ENCODE measurements at regions not wholly inside any gene's neighbourhood (a gene's known extent, or its start where the extent isn't known, plus 50 kb on each side); places are given as distances from the start of the nearest gene placed in this dataset.
A peak's percentile ranks its signal among the peaks of the same experiment; 100 is the strongest.
"Not testable (repeated sequence)": the region's sequence is repeated elsewhere in the genome, so short reads cannot be mapped to it uniquely, and the experiment has no call there.

DNA sequence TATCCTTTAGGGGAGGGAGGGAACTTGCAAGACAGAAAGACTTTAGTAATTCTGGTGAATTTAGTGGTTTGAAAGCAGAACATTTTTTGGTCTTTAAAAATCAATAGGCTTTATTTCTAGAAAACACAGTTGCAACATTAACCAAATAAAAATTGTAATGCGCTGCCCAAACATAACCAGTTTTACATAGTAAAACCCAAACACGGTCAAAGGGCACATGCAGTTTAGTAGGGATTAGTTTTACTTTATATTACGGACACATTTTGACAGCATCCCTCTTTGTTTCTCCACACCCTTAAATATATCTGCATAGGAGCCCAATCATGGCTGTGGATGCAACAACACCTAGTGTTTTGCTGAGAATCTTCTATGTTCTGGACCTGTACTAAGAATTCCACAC, 156.7 kb downstream of the NR2F2 start:
- TF ChIP-seq, protein P1, sequence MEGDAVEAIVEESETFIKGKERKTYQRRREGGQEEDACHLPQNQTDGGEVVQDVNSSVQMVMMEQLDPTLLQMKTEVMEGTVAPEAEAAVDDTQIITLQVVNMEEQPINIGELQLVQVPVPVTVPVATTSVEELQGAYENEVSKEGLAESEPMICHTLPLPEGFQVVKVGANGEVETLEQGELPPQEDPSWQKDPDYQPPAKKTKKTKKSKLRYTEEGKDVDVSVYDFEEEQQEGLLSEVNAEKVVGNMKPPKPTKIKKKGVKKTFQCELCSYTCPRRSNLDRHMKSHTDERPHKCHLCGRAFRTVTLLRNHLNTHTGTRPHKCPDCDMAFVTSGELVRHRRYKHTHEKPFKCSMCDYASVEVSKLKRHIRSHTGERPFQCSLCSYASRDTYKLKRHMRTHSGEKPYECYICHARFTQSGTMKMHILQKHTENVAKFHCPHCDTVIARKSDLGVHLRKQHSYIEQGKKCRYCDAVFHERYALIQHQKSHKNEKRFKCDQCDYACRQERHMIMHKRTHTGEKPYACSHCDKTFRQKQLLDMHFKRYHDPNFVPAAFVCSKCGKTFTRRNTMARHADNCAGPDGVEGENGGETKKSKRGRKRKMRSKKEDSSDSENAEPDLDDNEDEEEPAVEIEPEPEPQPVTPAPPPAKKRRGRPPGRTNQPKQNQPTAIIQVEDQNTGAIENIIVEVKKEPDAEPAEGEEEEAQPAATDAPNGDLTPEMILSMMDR (IDR thresholded peaks at IDR 0.05), result no peak
- DNase-seq, result no peak
- Mint-ChIP-seq H3K27ac (no peak overlapping the region), H3K4me1 (peaks cover 10% of the 10 kb centered on the region), H3K9me3 (peaks cover 7% of the 10 kb centered on the region), H3K27me3 (ENCODE audit: low read depth, poor library complexity) (peaks cover 21% of the 10 kb centered on the region), H3K36me3 (ENCODE audit: low read depth) (no peaks in the 10 kb centered on the region), H3K4me3 (no peak overlapping the region)

DNA sequence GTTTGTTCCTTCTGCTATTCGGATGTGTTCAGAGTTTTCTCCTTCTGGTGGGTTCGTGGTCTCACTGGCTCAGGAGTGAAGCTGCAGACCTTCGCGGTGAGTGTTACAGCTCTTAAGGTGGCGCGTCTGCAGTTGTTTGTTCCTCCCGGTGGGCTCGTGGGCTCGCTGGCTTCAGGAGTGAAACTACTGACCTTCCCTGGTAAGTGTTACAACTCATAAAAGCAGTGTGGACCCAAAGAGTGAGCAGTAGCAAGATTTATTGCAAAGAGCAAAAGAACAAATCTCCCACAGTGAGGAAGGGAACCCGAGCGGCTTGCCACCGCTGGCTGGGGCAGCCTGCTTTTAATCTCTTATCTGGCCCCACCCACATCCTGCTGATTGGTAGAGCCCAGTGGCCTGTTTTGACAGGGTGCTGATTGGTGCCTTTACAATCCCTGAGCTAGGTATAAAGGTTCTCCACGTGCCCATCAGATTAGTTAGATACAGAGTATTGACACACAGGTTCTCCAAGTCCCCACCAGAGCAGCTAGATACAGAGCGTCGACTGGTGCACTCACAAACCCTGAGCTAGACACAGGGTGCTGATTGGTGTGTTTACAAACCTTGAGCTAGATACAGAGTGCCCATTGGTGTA, 160.7 kb downstream of the NR2F2 start:
- peak; percentile 3 for DNase-seq
- H3K9me3 Mint-ChIP-seq; H3K36me3 Mint-ChIP-seq (ENCODE audit: low read depth): not testable (repeated sequence)
- Mint-ChIP-seq H3K27ac (peak overlapping the region; percentile 58), H3K4me3 (peak overlapping the region; percentile 72), H3K4me1 (peaks cover 27% of the 10 kb centered on the region), H3K27me3 (ENCODE audit: low read depth, poor library complexity) (peaks cover 27% of the 10 kb centered on the region)

DNA sequence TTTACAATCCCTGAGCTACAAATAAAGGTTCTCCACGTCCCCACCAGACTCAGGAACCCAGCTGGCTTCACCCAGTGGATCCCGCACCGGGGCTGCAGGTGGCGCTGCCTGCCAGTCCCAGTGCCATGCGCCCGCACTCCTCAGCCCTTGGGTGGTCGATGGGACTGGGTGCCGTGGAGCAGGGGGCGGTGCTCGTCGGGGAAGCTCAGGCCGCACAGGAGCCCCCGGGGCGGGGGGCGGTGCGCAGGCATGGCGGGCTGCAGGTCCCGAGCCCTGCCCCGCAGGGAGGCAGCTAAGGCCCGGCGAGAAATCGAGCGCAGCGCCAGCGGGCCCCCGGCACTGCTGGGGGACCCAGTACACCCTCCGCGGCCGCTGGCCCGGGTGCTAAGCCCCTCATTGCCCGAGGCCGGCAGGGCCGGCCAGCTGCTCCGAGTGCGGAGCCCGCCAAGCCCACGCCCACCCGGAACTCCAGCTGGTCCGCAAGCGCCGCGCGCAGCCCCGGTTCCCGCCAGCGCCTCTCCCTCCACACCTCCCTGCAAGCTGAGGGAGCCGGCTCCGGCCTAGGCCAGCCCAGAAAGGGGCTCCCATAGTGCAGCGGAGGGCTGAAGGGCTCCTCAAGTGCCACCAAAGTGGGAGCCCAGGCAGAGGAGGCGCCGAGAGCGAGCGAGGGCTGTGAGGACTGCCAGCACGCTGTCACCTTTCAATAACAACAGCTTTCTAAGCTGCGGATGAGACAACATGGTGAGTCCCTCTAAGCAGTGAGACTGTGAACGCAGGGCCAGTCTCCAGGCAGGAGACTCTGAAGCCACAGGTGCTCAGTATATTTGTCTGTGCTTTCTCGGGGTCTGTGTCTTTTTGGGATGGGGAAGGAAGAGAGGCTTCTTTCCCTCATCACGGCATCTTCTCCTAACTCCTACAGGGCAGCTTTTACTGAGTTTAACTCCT, 161.5 kb downstream of the NR2F2 start:
- Mint-ChIP-seq H3K4me3 (peak overlapping the region; percentile 75), H3K4me1 (peaks cover 27% of the 10 kb centered on the region), H3K27me3 (ENCODE audit: low read depth, poor library complexity) (peaks cover 20% of the 10 kb centered on the region)
- not testable (repeated sequence) for H3K36me3 Mint-ChIP-seq (ENCODE audit: low read depth); H3K27ac Mint-ChIP-seq; H3K9me3 Mint-ChIP-seq
- peak; percentile 40 for DNase-seq

DNA sequence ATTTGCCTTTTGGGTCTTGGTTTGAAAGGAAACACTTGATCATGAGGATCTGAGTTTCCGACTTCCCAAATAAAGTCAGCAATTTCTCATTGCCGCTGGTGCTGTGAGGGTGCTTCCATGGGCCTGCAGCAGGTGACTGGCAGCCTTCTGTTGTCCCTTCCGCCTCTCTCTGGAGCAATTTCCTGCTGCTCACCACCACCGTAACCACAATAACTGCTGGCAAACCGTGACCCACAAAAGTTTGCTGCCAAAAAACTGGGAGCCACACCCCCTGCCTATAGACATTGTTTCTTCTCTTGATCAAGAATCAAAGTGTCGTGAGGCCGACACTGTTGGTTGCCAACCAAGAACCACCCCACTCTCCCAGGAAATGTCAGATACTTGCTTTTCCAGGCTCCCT, 164.0 kb downstream of the NR2F2 start:
- TF ChIP-seq, protein P1 (IDR thresholded peaks at IDR 0.05), result no peak
- peaks cover 7% of the 10 kb centered on the region for H3K9me3 Mint-ChIP-seq
- H3K4me1 Mint-ChIP-seq, result peaks cover 27% of the 10 kb centered on the region
- peaks cover 6% of the 10 kb centered on the region for H3K27me3 Mint-ChIP-seq (ENCODE audit: low read depth, poor library complexity)
- no peak overlapping the region for H3K4me3 Mint-ChIP-seq
- H3K36me3 Mint-ChIP-seq (ENCODE audit: low read depth), result no peaks in the 10 kb centered on the region
- H3K27ac Mint-ChIP-seq, result no peak overlapping the region
- no peak for DNase-seq

DNA sequence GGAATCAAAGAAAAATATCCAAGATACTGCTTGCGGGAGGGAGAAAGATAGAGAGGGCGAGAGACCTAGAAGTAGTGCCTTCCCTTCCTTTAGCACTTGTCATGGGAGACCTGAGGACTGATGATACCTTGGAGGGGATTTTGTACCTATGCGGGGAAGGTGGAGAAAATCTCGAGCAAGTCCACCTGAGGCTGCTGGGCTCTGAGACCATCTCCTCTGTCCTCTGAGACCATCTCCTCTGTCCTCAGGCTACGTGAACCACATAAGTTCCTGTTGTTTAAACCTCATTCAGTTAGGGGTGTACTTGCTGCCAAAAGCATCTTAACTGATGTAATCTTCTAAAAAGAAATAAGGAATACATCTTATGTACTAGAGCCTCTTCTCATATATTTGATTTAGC, 164.9 kb downstream of the NR2F2 start:
- Mint-ChIP-seq H3K36me3 (ENCODE audit: low read depth) (no peaks in the 10 kb centered on the region), H3K4me1 (peaks cover 27% of the 10 kb centered on the region), H3K27ac (no peak overlapping the region), H3K27me3 (ENCODE audit: low read depth, poor library complexity) (peaks cover 6% of the 10 kb centered on the region), H3K9me3 (peaks cover 7% of the 10 kb centered on the region), H3K4me3 (no peak overlapping the region)
- no peak for DNase-seq
- TF ChIP-seq, protein P1 (IDR thresholded peaks at IDR 0.05), result no peak

DNA sequence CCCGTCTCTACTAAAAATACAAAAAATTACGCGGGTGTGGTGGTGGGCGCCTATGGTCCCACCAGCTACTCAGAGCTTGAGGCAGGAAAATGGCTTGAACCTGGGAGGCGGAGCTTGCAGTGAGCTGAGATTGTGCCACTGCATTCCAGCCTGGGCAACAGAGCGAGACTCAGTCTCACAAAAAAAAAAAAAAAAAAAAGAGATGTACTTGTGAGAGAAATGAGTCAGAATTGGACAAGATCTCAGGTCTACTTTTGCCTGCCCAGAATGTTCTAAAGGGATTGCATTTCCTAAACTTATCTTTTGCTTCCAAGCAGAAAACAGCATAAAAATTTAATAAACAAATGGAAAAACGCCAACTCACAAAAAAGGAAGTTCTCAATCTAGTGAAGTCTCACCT, 167.5 kb downstream of the NR2F2 start:
- H3K4me1 Mint-ChIP-seq, result peaks cover 17% of the 10 kb centered on the region
- no peak overlapping the region for H3K4me3 Mint-ChIP-seq
- no peak overlapping the region for H3K27ac Mint-ChIP-seq
- H3K9me3 Mint-ChIP-seq, result no peaks in the 10 kb centered on the region
- DNase-seq, result no peak
- H3K27me3 Mint-ChIP-seq (ENCODE audit: low read depth, poor library complexity), result peaks cover 6% of the 10 kb centered on the region
- H3K36me3 Mint-ChIP-seq (ENCODE audit: low read depth), result no peaks in the 10 kb centered on the region
- TF ChIP-seq, protein P1 (IDR thresholded peaks at IDR 0.05), result no peak
